ENCODE measurements at regions not wholly inside any gene's neighbourhood (a gene's known extent, or its start where the extent isn't known, plus 50 kb on each side); places are given as distances from the start of the nearest gene placed in this dataset.

GRCh38 chr1:95181096-95181495 lies 52.9 kb upstream of the RWDD3 start:
- H3K9me3 ChIP-seq (replicated peaks; ENCODE audit: control insufficient read depth, insufficient read depth, low read length), result no peaks in the 10 kb centered on the region
- intact Hi-C loops (cut with micrococcal nuclease), result no loop called here
- no peak overlapping the region for H3K4me3 ChIP-seq (replicated peaks in 1 of 3; ENCODE audit: insufficient read depth in 1 of 3, low read depth in 1 of 3, low read length in 3 of 3)
- ChIA-PET POLR2A (no interaction called here), CTCF (no interaction called here)
- H3K27ac ChIP-seq (ENCODE audit: insufficient read depth, low read depth, low read length), result no peak overlapping the region
- no peak overlapping the region for H3K9ac ChIP-seq (replicated peaks; ENCODE audit: extremely low read depth, insufficient read depth, low read length)
- H2AFZ ChIP-seq (ENCODE audit: low read depth, low read length), result no peak overlapping the region
- TF ChIP-seq MAX (IDR thresholded peaks at IDR 0.05; ENCODE audit: insufficient read depth, insufficient read length), result no peak
- TF ChIP-seq POLR2AphosphoS5 (IDR thresholded peaks at IDR 0.05; ENCODE audit: insufficient read depth, low read depth, low read length), result no peak
- no peak for TF ChIP-seq CTCF (IDR thresholded peaks at IDR 0.05; ENCODE audit: extremely low read depth in 1 of 2, insufficient read depth in 1 of 2, low read depth in 1 of 2, low read length in 2 of 2)
- no peak for TF ChIP-seq EZH2 (IDR thresholded peaks at IDR 0.05; ENCODE audit: borderline replicate concordance, low read depth, low read length, severe bottlenecking)
- TF ChIP-seq GATA2 (IDR thresholded peaks at IDR 0.05; ENCODE audit: insufficient read depth, insufficient read length, low read depth, low read length), result no peak
- TF ChIP-seq POLR2A (IDR thresholded peaks at IDR 0.05; ENCODE audit: low read depth, low read length), result no peak
- no peak for TF ChIP-seq FOS (IDR thresholded peaks at IDR 0.05; ENCODE audit: borderline replicate concordance, insufficient read depth, low read length)
- TF ChIP-seq JUN (IDR thresholded peaks at IDR 0.05; ENCODE audit: borderline replicate concordance, insufficient read depth, insufficient read length, low read depth), result no peak
- TF ChIP-seq MYC (IDR thresholded peaks at IDR 0.05; ENCODE audit: low read depth, low read length), result no peak
- no peak for DNase-seq (ENCODE audit: low read depth, low spot score)
- no TSS peak for BruUV-seq (replicated peaks)
- no peak overlapping the region for H3K4me2 ChIP-seq (ENCODE audit: insufficient read depth, low read length)
- dilution Hi-C loops (cut with MboI; ENCODE audit: extremely low pct_ligation_motif_present, low sequenced_read_pairs), result no loop called here
- no peak for FAIRE-seq
- no peaks in the 10 kb centered on the region for H3K36me3 ChIP-seq (ENCODE audit: control insufficient read depth in 2 of 2, extremely low read depth in 1 of 2, insufficient read depth in 2 of 2, low read length in 2 of 2)
- H3K4me1 ChIP-seq (ENCODE audit: control insufficient read depth, extremely low read depth, insufficient read depth, low read length), result no peaks in the 10 kb centered on the region
- no peaks in the 10 kb centered on the region for H4K20me1 ChIP-seq (replicated peaks; ENCODE audit: control insufficient read depth, extremely low read depth, insufficient read depth, low read length)
- H3K79me2 ChIP-seq (ENCODE audit: control insufficient read depth, insufficient read depth, low read length), result no peaks in the 10 kb centered on the region
- peaks cover 0 to 3% of the 10 kb centered on the region in 2 experiments for H3K27me3 ChIP-seq (ENCODE audit: control insufficient read depth in 2 of 2, insufficient read depth in 2 of 2, low read length in 2 of 2)
- H3K9me1 ChIP-seq (replicated peaks; ENCODE audit: control insufficient read depth, extremely low read depth, insufficient read depth, low read length), result no peaks in the 10 kb centered on the region
